PC-9 (cell line): ENCODE measurements at regions not wholly inside any gene's neighbourhood (a gene's known extent, or its start where the extent isn't known, plus 50 kb on each side); places are given as distances from the start of the nearest gene placed in this dataset.

Source experiments
- BruUV-seq: library from RNA; stranded (reverse); fragments of 400-500 nt; replicated peaks from 2 replicates; lab custom pipeline; 2021; lab: Mats Ljungman, UMichigan
- CTCF ChIA-PET: fragments of 300-600 bp; sonication (Branson Sonifier 250); formaldehyde crosslinking; loops from one replicate; lab custom pipeline; 2022; ENCODE audit warnings: antibody characterized with exemption; lab: Charles Lee
- POLR2A ChIA-PET: fragments of 300-600 bp; sonication (Branson Sonifier 250); formaldehyde crosslinking; loops from one replicate; lab custom pipeline; 2022; ENCODE audit warnings: antibody characterized with exemption; ENCODE audit not compliant: unreplicated experiment; lab: Charles Lee
- DNase-seq, 2 experiments: peaks; one replicate each; pipeline versions ENCODE4 v3.0.0 to v3.0.0-alpha.2; 2015 to 2022; ENCODE audit warnings: mixed read lengths in 1 of 2
- H2AFZ ChIP-seq: fragments of 200-600 bp; sonication (generic); 2 replicates; pipeline ENCODE4 v1.8.1; 2017; ENCODE audit warnings: antibody characterized with exemption
- H3F3A ChIP-seq: fragments of 200-600 bp; sonication (generic); 2 replicates; pipeline ENCODE4 v1.8.1; 2017; ENCODE audit warnings: antibody characterized with exemption, mild to moderate bottlenecking, low read depth; ENCODE audit not compliant: insufficient read depth
- H3K27ac ChIP-seq: fragments of 200-600 bp; sonication (generic); 2 replicates; pipeline ENCODE4 v1.6.1; 2016; ENCODE audit warnings: mixed run types
- H3K27me3 ChIP-seq: fragments of 200-600 bp; sonication (generic); 2 replicates; pipeline ENCODE4 v1.6.1; 2016; ENCODE audit warnings: low read depth, mixed run types; ENCODE audit not compliant: insufficient read depth
- H3K36me3 ChIP-seq: fragments of 200-600 bp; sonication (generic); 2 replicates; pipeline ENCODE4 v1.6.1; 2016; ENCODE audit warnings: low read depth, mixed run types
- H3K4me1 ChIP-seq: fragments of 200-600 bp; sonication (generic); replicated peaks from 2 replicates; pipeline ENCODE4 v1.6.1; 2016; ENCODE audit warnings: mixed run types; ENCODE audit not compliant: insufficient read depth
- H3K4me2 ChIP-seq: fragments of 200-600 bp; sonication (generic); 2 replicates; pipeline ENCODE4 v1.6.1; 2017; ENCODE audit warnings: mixed run types
- H3K4me3 ChIP-seq: fragments of 200-600 bp; sonication (generic); 2 replicates; pipeline ENCODE4 v1.6.1; 2016; ENCODE audit warnings: mixed run types
- H3K79me2 ChIP-seq: fragments of 200-600 bp; sonication (generic); 2 replicates; pipeline ENCODE4 v1.6.1; 2017; ENCODE audit warnings: low read depth, mixed run types
- H3K9me2 ChIP-seq: fragments of 200-600 bp; sonication (generic); 2 replicates; pipeline ENCODE4 v1.8.1; 2017; ENCODE audit warnings: mild to moderate bottlenecking; ENCODE audit not compliant: insufficient read depth
- H3K9me3 ChIP-seq: fragments of 200-600 bp; sonication (generic); 2 replicates; pipeline ENCODE4 v1.8.1; 2016; ENCODE audit warnings: low read depth; ENCODE audit not compliant: insufficient read depth
- H4K20me1 ChIP-seq: fragments of 200-600 bp; sonication (generic); 2 replicates; pipeline ENCODE4 v1.8.1; 2017; ENCODE audit not compliant: insufficient read depth
- EZH2 ChIP-seq: fragments of 200-600 bp; sonication (generic); IDR thresholded peaks from 2 replicates; pipeline ENCODE4 v1.8.0; 2017; ENCODE audit warnings: antibody characterized with exemption, low read depth
- intact Hi-C: fragments of 100-400 bp; cut with micrococcal nuclease; formaldehyde crosslinking; loops from one replicate; pipeline ENCODE4 v1.10.0; 2022; ENCODE audit not compliant: unreplicated experiment
- TF ChIP-seq, protein P1 (sequence below): fragments of 200-600 bp; sonication (generic); conservative IDR thresholded peaks from 2 replicates; pipeline ENCODE4 v1.6.1; 2017; ENCODE audit warnings: mixed run types, antibody characterized with exemption, mild to moderate bottlenecking, moderate library complexity

DNA sequence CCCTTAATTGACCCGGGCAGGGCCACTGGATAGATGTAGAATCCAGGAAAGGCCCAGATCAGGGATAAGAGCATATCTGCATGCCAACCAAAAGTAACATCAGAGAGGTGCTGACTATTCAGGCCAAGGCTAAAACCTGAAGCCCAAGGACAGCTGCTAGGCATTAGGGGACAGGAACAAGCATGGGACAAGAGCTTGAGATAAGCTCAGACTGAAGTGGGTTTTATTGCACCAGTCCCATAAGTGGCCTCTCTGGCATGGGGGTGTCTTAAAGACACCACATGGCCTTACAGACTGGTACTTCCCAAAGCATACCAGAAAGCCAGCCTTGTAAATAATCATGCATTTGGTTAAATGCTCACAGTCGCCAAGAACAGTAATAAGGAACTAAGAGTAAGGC is 376.1 kb downstream of the FBXW7 start:
- no peak overlapping the region for H3K27ac ChIP-seq
- ChIA-PET POLR2A (no interaction called here), CTCF (no interaction called here)
- no peak for DNase-seq
- H3K4me2 ChIP-seq = no peak overlapping the region
- no peaks in the 10 kb centered on the region for H3K4me1 ChIP-seq
- no peak overlapping the region for H2AFZ ChIP-seq
- TF ChIP-seq EZH2 = no peak
- TF ChIP-seq, protein P1, sequence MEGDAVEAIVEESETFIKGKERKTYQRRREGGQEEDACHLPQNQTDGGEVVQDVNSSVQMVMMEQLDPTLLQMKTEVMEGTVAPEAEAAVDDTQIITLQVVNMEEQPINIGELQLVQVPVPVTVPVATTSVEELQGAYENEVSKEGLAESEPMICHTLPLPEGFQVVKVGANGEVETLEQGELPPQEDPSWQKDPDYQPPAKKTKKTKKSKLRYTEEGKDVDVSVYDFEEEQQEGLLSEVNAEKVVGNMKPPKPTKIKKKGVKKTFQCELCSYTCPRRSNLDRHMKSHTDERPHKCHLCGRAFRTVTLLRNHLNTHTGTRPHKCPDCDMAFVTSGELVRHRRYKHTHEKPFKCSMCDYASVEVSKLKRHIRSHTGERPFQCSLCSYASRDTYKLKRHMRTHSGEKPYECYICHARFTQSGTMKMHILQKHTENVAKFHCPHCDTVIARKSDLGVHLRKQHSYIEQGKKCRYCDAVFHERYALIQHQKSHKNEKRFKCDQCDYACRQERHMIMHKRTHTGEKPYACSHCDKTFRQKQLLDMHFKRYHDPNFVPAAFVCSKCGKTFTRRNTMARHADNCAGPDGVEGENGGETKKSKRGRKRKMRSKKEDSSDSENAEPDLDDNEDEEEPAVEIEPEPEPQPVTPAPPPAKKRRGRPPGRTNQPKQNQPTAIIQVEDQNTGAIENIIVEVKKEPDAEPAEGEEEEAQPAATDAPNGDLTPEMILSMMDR = no peak
- peaks cover 16% of the 10 kb centered on the region; the same call in 1 of the 2 replicates for H3K27me3 ChIP-seq
- no peaks in the 10 kb centered on the region for H4K20me1 ChIP-seq
- H3K79me2 ChIP-seq = no peaks in the 10 kb centered on the region
- H3K9me2 ChIP-seq = no peaks in the 10 kb centered on the region
- no peak overlapping the region for H3K4me3 ChIP-seq
- BruUV-seq = no TSS peak
- intact Hi-C loops = no loop called here
- H3K36me3 ChIP-seq = no peaks in the 10 kb centered on the region
- no peaks in the 10 kb centered on the region for H3K9me3 ChIP-seq
- no peaks in the 10 kb centered on the region for H3F3A ChIP-seq

DNA sequence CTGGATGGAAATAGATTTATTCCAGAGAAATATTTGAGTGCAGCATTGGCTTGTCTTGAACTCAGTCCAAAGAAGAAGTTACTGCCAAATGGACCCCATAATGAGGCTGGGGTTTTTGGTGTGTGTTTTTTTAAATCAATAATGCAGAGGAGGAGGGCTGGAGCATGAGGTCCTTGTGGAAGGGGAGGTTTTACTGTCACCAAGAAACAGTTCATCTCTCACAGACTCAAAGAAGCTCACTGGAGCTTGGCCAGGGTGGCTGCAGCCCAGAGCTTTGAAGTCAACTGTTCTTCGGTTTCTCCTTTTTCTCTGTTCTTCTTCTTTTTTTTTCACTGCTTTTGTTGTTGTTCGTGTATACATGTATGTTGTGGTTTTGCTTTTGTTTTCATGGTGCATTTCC is 377.7 kb downstream of the FBXW7 start:
- Histone ChIP-seq H3K9me3 (no peaks in the 10 kb centered on the region), H3K4me2 (no peak overlapping the region), H3K27me3 (peaks cover 11% of the 10 kb centered on the region; the same call in 1 of the 2 replicates), H4K20me1 (no peaks in the 10 kb centered on the region), H3K27ac (no peak overlapping the region), H3K36me3 (no peaks in the 10 kb centered on the region), H3F3A (no peaks in the 10 kb centered on the region), H3K9me2 (no peaks in the 10 kb centered on the region), H3K4me1 (no peaks in the 10 kb centered on the region), H3K4me3 (no peak overlapping the region), H2AFZ (no peak overlapping the region), H3K79me2 (no peaks in the 10 kb centered on the region)
- BruUV-seq = no TSS peak
- POLR2A ChIA-PET = no interaction called here
- CTCF ChIA-PET = no interaction called here
- intact Hi-C loops = no loop called here
- DNase-seq = no peak
- TF ChIP-seq EZH2 = no peak
- TF ChIP-seq, protein P1 = no peak

DNA sequence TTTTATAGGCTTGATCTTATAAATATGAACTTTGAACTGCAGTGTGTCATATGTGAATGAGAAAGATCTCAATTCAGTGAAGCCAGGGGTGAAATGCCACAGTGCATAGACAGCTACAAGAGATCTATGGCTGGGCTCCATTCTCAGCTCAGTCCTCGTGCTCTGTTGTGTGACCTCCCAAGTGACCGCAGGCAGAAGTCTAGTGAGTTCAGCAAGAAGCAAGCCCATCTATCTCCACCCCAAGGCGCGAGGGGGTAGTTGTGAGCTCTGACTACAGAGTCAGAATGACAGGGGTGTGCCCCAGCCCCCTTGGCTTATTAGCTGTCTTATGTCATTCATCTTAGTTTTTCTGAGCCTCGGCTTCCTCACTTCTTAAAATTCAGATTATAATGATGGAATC is 378.3 kb downstream of the FBXW7 start:
- no peak overlapping the region for H2AFZ ChIP-seq
- BruUV-seq = no TSS peak
- no peak overlapping the region for H3K4me3 ChIP-seq
- H3K27ac ChIP-seq = no peak overlapping the region
- H3K79me2 ChIP-seq = no peaks in the 10 kb centered on the region
- TF ChIP-seq, protein P1 = no peak
- no peak for TF ChIP-seq EZH2
- DNase-seq = no peak
- no peaks in the 10 kb centered on the region for H3K9me3 ChIP-seq
- no peaks in the 10 kb centered on the region for H3K36me3 ChIP-seq
- CTCF ChIA-PET = no interaction called here
- H3F3A ChIP-seq = no peaks in the 10 kb centered on the region
- no peak overlapping the region for H3K4me2 ChIP-seq
- H4K20me1 ChIP-seq = no peaks in the 10 kb centered on the region
- POLR2A ChIA-PET = no interaction called here
- no peaks in the 10 kb centered on the region for H3K4me1 ChIP-seq
- H3K27me3 ChIP-seq = peaks cover 7% of the 10 kb centered on the region; the same call in 1 of the 2 replicates
- intact Hi-C loops = no loop called here
- H3K9me2 ChIP-seq = no peaks in the 10 kb centered on the region
